H9 (cell line): ENCODE measurements at regions not wholly inside any gene's neighbourhood (a gene's known extent, or its start where the extent isn't known, plus 50 kb on each side); places are given as distances from the start of the nearest gene placed in this dataset.

Experiments
- DNase-seq: peaks from one replicate; pipeline ENCODE4 v3.0.0-alpha.2; 2017
- H2AFZ ChIP-seq: one replicate; pipeline ENCODE4 v1.6.1; 2013; ENCODE audit warnings: mild to moderate bottlenecking, low read length, control low read depth, moderate library complexity
- H2AK5ac ChIP-seq: 2 replicates; pipeline ENCODE4 v1.6.1; 2013; ENCODE audit warnings: low read length, control low read depth, mixed read lengths; ENCODE audit not compliant: insufficient read length
- H2BK120ac ChIP-seq: one replicate; pipeline ENCODE4 v1.6.1; 2013; ENCODE audit warnings: low read depth, mild to moderate bottlenecking, low read length, control low read depth, inconsistent platforms; ENCODE audit not compliant: poor library complexity, severe bottlenecking
- H2BK12ac ChIP-seq: 2 replicates; pipeline ENCODE4 v1.6.1; 2013; ENCODE audit warnings: low read length, control low read depth, mixed read lengths, low read depth; ENCODE audit not compliant: insufficient read length
- H2BK15ac ChIP-seq: 2 replicates; pipeline ENCODE4 v1.6.1; 2013; ENCODE audit warnings: low read depth, low read length, control low read depth
- H2BK20ac ChIP-seq: one replicate; pipeline ENCODE4 v1.6.1; 2013; ENCODE audit warnings: low read depth, mild to moderate bottlenecking, low read length, control low read depth, inconsistent platforms; ENCODE audit not compliant: poor library complexity, severe bottlenecking
- H2BK5ac ChIP-seq: 2 replicates; pipeline ENCODE4 v1.6.1; 2013; ENCODE audit warnings: low read length, control low read depth, mixed read lengths; ENCODE audit not compliant: insufficient read length
- H3K14ac ChIP-seq: 2 replicates; pipeline ENCODE4 v1.6.1; 2013; ENCODE audit warnings: low read length, control low read depth; ENCODE audit not compliant: insufficient read depth
- H3K18ac ChIP-seq: 2 replicates; pipeline ENCODE4 v1.6.1; 2013; ENCODE audit warnings: low read depth, mild to moderate bottlenecking, mixed read lengths, low read length, control low read depth; ENCODE audit not compliant: insufficient read length
- H3K23ac ChIP-seq: 2 replicates; pipeline ENCODE4 v1.6.1; 2013; ENCODE audit warnings: low read length, control low read depth, mixed read lengths, low read depth; ENCODE audit not compliant: insufficient read length
- H3K23me2 ChIP-seq: 2 replicates; pipeline ENCODE4 v1.6.1; 2013; ENCODE audit warnings: low read depth, mild to moderate bottlenecking, mixed read lengths, low read length, control low read depth; ENCODE audit not compliant: insufficient read length, poor library complexity, severe bottlenecking
- H3K27ac ChIP-seq: 2 replicates; pipeline ENCODE4 v1.5.1; 2013; ENCODE audit warnings: low read length, control low read depth, mixed read lengths, low read depth; ENCODE audit not compliant: insufficient read length
- H3K27me3 ChIP-seq: 2 replicates; pipeline ENCODE4 v1.6.1; 2013; ENCODE audit warnings: low read length, control low read depth, inconsistent platforms; ENCODE audit not compliant: insufficient read depth
- H3K4ac ChIP-seq: 2 replicates; pipeline ENCODE4 v1.6.1; 2013; ENCODE audit warnings: low read depth, mild to moderate bottlenecking, control low read depth, inconsistent platforms, low read length, moderate library complexity
- H3K4me1 ChIP-seq: 2 replicates; pipeline ENCODE4 v1.6.1; 2013; ENCODE audit warnings: low read length, control low read depth, inconsistent platforms; ENCODE audit not compliant: insufficient read depth
- H3K4me2 ChIP-seq: 2 replicates; pipeline ENCODE4 v1.6.1; 2013; ENCODE audit warnings: low read length, control low read depth, mixed read lengths; ENCODE audit not compliant: insufficient read length, insufficient read depth
- H3K56ac ChIP-seq: 2 replicates; pipeline ENCODE4 v1.6.1; 2013; ENCODE audit warnings: low read depth, mild to moderate bottlenecking, mixed read lengths, low read length, control low read depth; ENCODE audit not compliant: insufficient read length
- H3K79me1 ChIP-seq: 2 replicates; pipeline ENCODE4 v1.6.1; 2013; ENCODE audit warnings: low read depth, mild to moderate bottlenecking, moderate library complexity, low read length, control low read depth, inconsistent platforms; ENCODE audit not compliant: insufficient read depth, poor library complexity, severe bottlenecking
- H3K79me2 ChIP-seq: 2 replicates; pipeline ENCODE4 v1.6.1; 2013; ENCODE audit warnings: low read length, control low read depth, inconsistent platforms; ENCODE audit not compliant: insufficient read depth
- H3K9ac ChIP-seq: 2 replicates; pipeline ENCODE4 v1.6.1; 2013; ENCODE audit warnings: low read length, control low read depth, mixed read lengths; ENCODE audit not compliant: insufficient read length; ENCODE audit errors: extremely low read depth
- H3K9me3 ChIP-seq: one replicate; pipeline ENCODE4 v1.6.1; 2013; ENCODE audit warnings: low read depth, low read length, inconsistent platforms; ENCODE audit not compliant: control insufficient read depth
- H3T11ph ChIP-seq: one replicate; pipeline ENCODE4 v1.6.1; 2013; ENCODE audit warnings: mild to moderate bottlenecking, low read length, control low read depth, inconsistent platforms
- H4K20me1 ChIP-seq: one replicate; pipeline ENCODE4 v1.6.1; 2013; ENCODE audit not compliant: control insufficient read depth, insufficient read length, insufficient read depth
- H4K5ac ChIP-seq: 2 replicates; pipeline ENCODE4 v1.6.1; 2013; ENCODE audit warnings: low read depth, mild to moderate bottlenecking, mixed read lengths, low read length, control low read depth; ENCODE audit not compliant: insufficient read length
- H4K8ac ChIP-seq: replicated peaks from 2 replicates; pipeline ENCODE4 v1.6.1; 2013; ENCODE audit warnings: low read length, control low read depth, mixed read lengths, low read depth; ENCODE audit not compliant: insufficient read length
- H4K91ac ChIP-seq: 2 replicates; pipeline ENCODE4 v1.6.1; 2013; ENCODE audit warnings: low read depth, mild to moderate bottlenecking, moderate library complexity, mixed read lengths, low read length, control low read depth; ENCODE audit not compliant: insufficient read length
- H3K27ac Mint-ChIP-seq, 3 experiments: 2 replicates in 2 of 3; 3 replicates in 1 of 3; pipeline ENCODE4 v1.8.0; 2020 to 2021; ENCODE audit warnings: mixed read lengths in 3 of 3, mild to moderate bottlenecking in 1 of 3, moderate library complexity in 1 of 3
- H3K27me3 Mint-ChIP-seq: 2 replicates; pipeline ENCODE4 v1.8.0; 2021; ENCODE audit warnings: low read depth, mild to moderate bottlenecking, moderate library complexity, mixed read lengths
- H3K36me3 Mint-ChIP-seq, 3 experiments: 2 replicates in 2 of 3; 3 replicates in 1 of 3; pipeline ENCODE4 v1.8.0; 2020 to 2021; ENCODE audit warnings: low read depth in 3 of 3, mixed read lengths in 3 of 3; ENCODE audit not compliant: insufficient read depth in 1 of 3
- H3K4me1 Mint-ChIP-seq, 2 experiments: 2 replicates each; pipeline ENCODE4 v1.8.0; 2020; ENCODE audit warnings: mixed read lengths in 2 of 2
- H3K4me3 Mint-ChIP-seq, 2 experiments: 2 replicates in 1 of 2; 3 replicates in 1 of 2; pipeline ENCODE4 v1.8.0; 2020 to 2021; ENCODE audit warnings: mild to moderate bottlenecking in 2 of 2, mixed read lengths in 2 of 2, moderate library complexity in 1 of 2
- H3K9me3 Mint-ChIP-seq, 2 experiments: 2 replicates in 1 of 2; 3 replicates in 1 of 2; pipeline ENCODE4 v1.8.0; 2020; ENCODE audit warnings: mild to moderate bottlenecking in 2 of 2, mixed read lengths in 2 of 2, moderate library complexity in 1 of 2
- WGBS: extraction: QIAGEN DNeasy Blood & Tissue Kit; methylation state at CpG from one replicate; pipeline ENCODE4 v1.1.7; 2013; ENCODE audit warnings: missing lambda C conversion rate, low lambda C conversion rate, mixed read lengths; ENCODE audit not compliant: insufficient read length; ENCODE audit errors: extremely low coverage; 5-methylcytosine and 5-hydroxymethylcytosine counted together
- TF ChIP-seq, protein P1 (sequence below): fragments of 200-600 bp; sonication (generic); conservative IDR thresholded peaks from 3 replicates; pipeline ENCODE4 v1.8.0; 2021; ENCODE audit warnings: antibody characterized with exemption, mild to moderate bottlenecking

GRCh38 chr13:56378566-56378965, 762.2 kb upstream of the PRR20A start:
- no peak overlapping the region for H3K23ac ChIP-seq
- H3K79me1 ChIP-seq: no peaks in the 10 kb centered on the region
- no peak overlapping the region for H2BK120ac ChIP-seq
- H3K56ac ChIP-seq: no peak overlapping the region
- H3K23me2 ChIP-seq: no peaks in the 10 kb centered on the region
- no peak overlapping the region for H4K5ac ChIP-seq
- no CpG with 5 or more reads among the region's 1 CpG for WGBS
- H2AFZ ChIP-seq: no peak overlapping the region
- H3K18ac ChIP-seq: no peak overlapping the region
- H2BK12ac ChIP-seq: no peak overlapping the region
- TF ChIP-seq, protein P1, sequence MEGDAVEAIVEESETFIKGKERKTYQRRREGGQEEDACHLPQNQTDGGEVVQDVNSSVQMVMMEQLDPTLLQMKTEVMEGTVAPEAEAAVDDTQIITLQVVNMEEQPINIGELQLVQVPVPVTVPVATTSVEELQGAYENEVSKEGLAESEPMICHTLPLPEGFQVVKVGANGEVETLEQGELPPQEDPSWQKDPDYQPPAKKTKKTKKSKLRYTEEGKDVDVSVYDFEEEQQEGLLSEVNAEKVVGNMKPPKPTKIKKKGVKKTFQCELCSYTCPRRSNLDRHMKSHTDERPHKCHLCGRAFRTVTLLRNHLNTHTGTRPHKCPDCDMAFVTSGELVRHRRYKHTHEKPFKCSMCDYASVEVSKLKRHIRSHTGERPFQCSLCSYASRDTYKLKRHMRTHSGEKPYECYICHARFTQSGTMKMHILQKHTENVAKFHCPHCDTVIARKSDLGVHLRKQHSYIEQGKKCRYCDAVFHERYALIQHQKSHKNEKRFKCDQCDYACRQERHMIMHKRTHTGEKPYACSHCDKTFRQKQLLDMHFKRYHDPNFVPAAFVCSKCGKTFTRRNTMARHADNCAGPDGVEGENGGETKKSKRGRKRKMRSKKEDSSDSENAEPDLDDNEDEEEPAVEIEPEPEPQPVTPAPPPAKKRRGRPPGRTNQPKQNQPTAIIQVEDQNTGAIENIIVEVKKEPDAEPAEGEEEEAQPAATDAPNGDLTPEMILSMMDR: no peak
- H3T11ph ChIP-seq: no peak overlapping the region
- Mint-ChIP-seq H3K9me3 (peaks cover 13 to 19% of the 10 kb centered on the region in 2 experiments), H3K27me3 (no peaks in the 10 kb centered on the region; the same call in 1 of the 2 replicates), H3K36me3 (peaks cover 10 to 23% (median 11%) of the 10 kb centered on the region in 3 experiments; a peak in 6 of 7 replicates), H3K4me1 (no peaks in the 10 kb centered on the region), H3K27ac (no peak overlapping the region), H3K4me3 (no peak overlapping the region)
- H3K79me2 ChIP-seq: no peaks in the 10 kb centered on the region
- no peaks in the 10 kb centered on the region for H3K9me3 ChIP-seq
- H2BK20ac ChIP-seq: no peak overlapping the region
- H4K20me1 ChIP-seq: no peaks in the 10 kb centered on the region
- H3K4me2 ChIP-seq: no peak overlapping the region
- no peaks in the 10 kb centered on the region for H3K4me1 ChIP-seq
- H4K8ac ChIP-seq: no peak overlapping the region
- H2BK5ac ChIP-seq: no peak overlapping the region
- no peak overlapping the region for H2BK15ac ChIP-seq
- no peak overlapping the region for H4K91ac ChIP-seq
- H3K4ac ChIP-seq: no peak overlapping the region
- H3K27me3 ChIP-seq: no peaks in the 10 kb centered on the region
- no peak overlapping the region for H3K14ac ChIP-seq
- no peak overlapping the region for H3K9ac ChIP-seq
- no peak for DNase-seq
- H2AK5ac ChIP-seq: no peak overlapping the region
- H3K27ac ChIP-seq: no peak overlapping the region
